Natural killer cell treated with Interleukin-12 subunit alpha and Interleukin-12 subunit beta and Interleukin-15 and Interleukin-18, amount 100 ng/mL, for 72 hours (primary cell): ENCODE measurements at regions not wholly inside any gene's neighbourhood (a gene's known extent, or its start where the extent isn't known, plus 50 kb on each side); places are given as distances from the start of the nearest gene placed in this dataset.
A peak's percentile ranks its signal among the peaks of the same experiment; 100 is the strongest.
"Not testable (repeated sequence)": the region's sequence is repeated elsewhere in the genome, so short reads cannot be mapped to it uniquely, and the experiment has no call there.

Source experiments
- ATAC-seq, 2 donors: fragments of 150-1000 bp; cut with Tn5 transposase in 1 of 2; sonication (Bioruptor Pico), chemical (Tn5 transposase) in 1 of 2; 2 replicates each; pipeline ENCODE4 v1.10.0; 2021
- DNase-seq: peaks from one replicate; pipeline ENCODE4 v3.0.0; 2022; ENCODE audit warnings: low spot score
- H3K27ac Mint-ChIP-seq, 2 donors: 1 replicate in 1 of 2; 2 replicates in 1 of 2; pipeline ENCODE4 v1.8.0; 2022; ENCODE audit warnings: mixed read lengths in 2 of 2, mild to moderate bottlenecking in 1 of 2, moderate library complexity in 1 of 2
- H3K27me3 Mint-ChIP-seq, 2 donors: 1 replicate in 1 of 2; 2 replicates in 1 of 2; pipeline ENCODE4 v1.8.0; 2022; ENCODE audit warnings: mixed read lengths in 2 of 2
- H3K36me3 Mint-ChIP-seq: one replicate; pipeline ENCODE4 v1.8.0; 2022; ENCODE audit warnings: mixed read lengths
- H3K4me1 Mint-ChIP-seq, 2 donors: 1 replicate in 1 of 2; 2 replicates in 1 of 2; pipeline ENCODE4 v1.8.0; 2022; ENCODE audit warnings: low read depth in 2 of 2, mixed read lengths in 2 of 2, mild to moderate bottlenecking in 1 of 2
- H3K4me3 Mint-ChIP-seq: one replicate; pipeline ENCODE4 v1.8.0; 2022; ENCODE audit warnings: mixed read lengths
- H3K9me3 Mint-ChIP-seq: 2 replicates; pipeline ENCODE4 v1.8.0; 2022; ENCODE audit warnings: mixed read lengths

DNA sequence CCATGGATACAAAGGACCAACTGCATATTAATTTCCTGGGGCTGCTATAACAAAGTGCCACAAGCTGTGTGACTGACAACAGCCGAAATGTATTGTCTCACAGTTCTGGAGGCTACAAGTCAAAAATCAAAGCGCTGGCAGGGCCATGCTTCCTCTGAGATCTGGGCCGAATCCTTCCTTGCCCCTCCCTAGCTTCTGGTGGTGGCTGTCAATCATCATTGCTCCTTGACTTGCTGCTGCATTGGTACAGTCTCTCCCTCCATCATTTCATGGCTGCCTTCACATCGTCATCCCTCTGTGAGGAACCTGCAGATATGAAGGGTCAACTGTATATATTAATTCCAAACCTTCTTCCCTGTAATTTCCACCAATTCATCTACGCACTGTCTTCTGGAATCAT lies 118.3 kb downstream of the EXOC5 start:
- Mint-ChIP-seq H3K27ac (no peak overlapping the region), H3K36me3 (no peaks in the 10 kb centered on the region), H3K4me3 (no peak overlapping the region), H3K9me3 (no peaks in the 10 kb centered on the region), H3K27me3 (peaks cover 7 to 21% of the 10 kb centered on the region in 2 donors), H3K4me1 (no peaks in the 10 kb centered on the region)
- ATAC-seq, result no peak
- DNase-seq, result no peak

- Mint-ChIP-seq H3K4me1 (no peaks in the 10 kb centered on the region), H3K4me3 (no peak overlapping the region), H3K27me3 (peaks cover 11 to 24% of the 10 kb centered on the region in 2 donors), H3K9me3 (no peaks in the 10 kb centered on the region), H3K36me3 (no peaks in the 10 kb centered on the region), H3K27ac (no peak overlapping the region)
- DNase-seq, result no peak
- no peak for ATAC-seq
Measured at GRCh38 chr14:57139173-57139572, 129.5 kb downstream of the EXOC5 start.

DNA sequence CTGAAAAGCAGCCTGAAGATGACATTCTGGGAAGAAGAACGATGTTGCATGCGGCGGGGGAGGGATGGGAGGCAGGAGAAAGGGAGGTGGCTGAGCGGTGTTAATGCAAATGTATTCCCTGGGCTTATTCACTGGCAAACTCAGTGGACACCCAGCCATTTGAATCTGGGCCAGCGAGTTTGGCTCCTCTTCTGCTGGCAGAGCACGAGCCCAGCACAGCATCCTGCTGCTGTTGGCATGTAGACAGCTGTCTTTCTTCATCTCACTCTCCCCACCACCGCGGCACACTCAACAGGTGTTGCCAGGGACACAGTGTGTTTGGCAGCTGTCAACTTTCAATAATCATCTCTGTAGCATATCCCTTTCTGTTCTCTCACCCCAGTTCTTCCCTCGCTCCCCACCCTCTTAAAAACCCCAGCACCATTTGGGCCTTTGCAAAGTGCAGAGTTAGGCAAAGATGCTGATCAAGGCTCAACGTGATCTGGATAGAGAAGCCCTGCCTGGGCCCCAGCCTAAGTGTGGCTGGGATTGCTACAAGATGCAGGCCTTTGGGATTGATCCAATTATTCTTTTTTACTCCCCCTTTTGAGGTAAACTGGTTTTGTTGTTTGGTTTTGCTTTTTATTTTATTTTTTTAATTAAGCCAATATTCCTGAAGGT lies 131.9 kb downstream of the EXOC5 start:
- no peaks in the 10 kb centered on the region for H3K4me1 Mint-ChIP-seq
- no peak overlapping the region for H3K27ac Mint-ChIP-seq
- peaks cover 9 to 13% of the 10 kb centered on the region in 2 donors for H3K27me3 Mint-ChIP-seq
- no peaks in the 10 kb centered on the region for H3K36me3 Mint-ChIP-seq
- no peak for ATAC-seq
- H3K4me3 Mint-ChIP-seq, result no peak overlapping the region
- H3K9me3 Mint-ChIP-seq, result no peaks in the 10 kb centered on the region
- DNase-seq, result no peak

- H3K4me1 Mint-ChIP-seq, H3K27ac Mint-ChIP-seq, ATAC-seq: not testable (repeated sequence)
Measured at GRCh38 chr14:57127809-57128208, 140.9 kb downstream of the EXOC5 start.

DNA sequence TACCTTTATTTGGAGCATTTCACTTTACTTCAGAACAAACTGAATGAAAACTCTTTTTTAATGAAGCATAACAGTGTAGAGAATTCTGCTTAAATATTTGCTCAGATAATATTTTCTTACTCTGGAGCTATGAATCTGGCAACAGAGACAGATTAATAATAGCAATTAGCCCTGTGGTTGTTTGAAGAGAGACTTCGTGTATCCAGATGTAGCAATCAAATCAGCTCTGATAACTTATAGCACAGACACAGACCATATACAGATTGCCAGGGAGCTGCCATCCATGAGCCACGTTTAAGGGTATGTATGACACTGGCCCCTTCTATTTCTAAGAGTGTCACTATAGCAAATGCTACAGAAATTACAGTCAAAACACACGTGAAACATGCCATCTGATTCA lies 146.6 kb downstream of the EXOC5 start:
- no peaks in the 10 kb centered on the region for H3K4me1 Mint-ChIP-seq
- no peak overlapping the region for H3K4me3 Mint-ChIP-seq
- no peaks in the 10 kb centered on the region for H3K9me3 Mint-ChIP-seq
- H3K27me3 Mint-ChIP-seq, result no peaks in the 10 kb centered on the region
- DNase-seq (no peak), ATAC-seq (no peak)
- H3K36me3 Mint-ChIP-seq, result no peaks in the 10 kb centered on the region
- H3K27ac Mint-ChIP-seq, result no peak overlapping the region

More at GRCh38 chr14:57127809-57128208, 140.9 kb downstream of the EXOC5 start:
- H3K9me3 Mint-ChIP-seq, H3K36me3 Mint-ChIP-seq, H3K27me3 Mint-ChIP-seq, DNase-seq, H3K4me3 Mint-ChIP-seq: not testable (repeated sequence)

DNA sequence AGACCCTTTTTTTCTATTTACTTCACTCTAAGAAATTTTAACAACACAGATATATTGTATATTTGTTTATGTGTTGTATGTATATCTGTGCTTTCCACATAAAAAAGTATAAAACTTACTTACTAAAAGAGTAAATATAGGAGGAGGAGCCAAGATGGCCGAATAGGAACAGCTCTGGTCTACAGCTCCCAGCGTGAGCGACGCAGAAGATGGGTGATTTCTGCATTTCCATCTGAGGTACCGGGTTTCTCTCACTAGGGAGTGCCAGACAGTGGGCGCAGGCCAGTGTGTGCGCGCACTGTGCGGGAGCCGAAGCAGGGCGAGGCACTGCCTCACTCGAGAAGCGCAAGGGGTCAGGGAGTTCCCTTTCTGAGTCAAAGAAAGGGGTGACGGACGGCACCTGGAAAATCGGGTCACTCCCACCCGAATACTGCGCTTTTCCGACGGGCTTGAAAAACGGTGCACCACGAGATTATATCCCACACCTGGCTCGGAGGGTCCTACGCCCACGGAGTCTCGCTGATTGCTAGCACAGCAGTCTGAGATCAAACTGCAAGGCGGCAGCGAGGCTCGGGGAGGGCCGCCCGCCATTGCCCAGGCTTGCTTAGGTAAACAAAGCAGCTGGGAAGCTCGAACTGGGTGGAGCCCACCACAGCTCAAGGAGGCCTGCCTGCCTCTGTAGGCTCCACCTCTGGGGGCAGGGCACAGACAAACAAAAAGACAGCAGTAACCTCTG lies 156.5 kb downstream of the EXOC5 start:
- not testable (repeated sequence) for DNase-seq, H3K4me3 Mint-ChIP-seq, H3K36me3 Mint-ChIP-seq, H3K27me3 Mint-ChIP-seq, H3K4me1 Mint-ChIP-seq, H3K27ac Mint-ChIP-seq, ATAC-seq
- H3K9me3 Mint-ChIP-seq, result peaks cover 14% of the 10 kb centered on the region

DNA sequence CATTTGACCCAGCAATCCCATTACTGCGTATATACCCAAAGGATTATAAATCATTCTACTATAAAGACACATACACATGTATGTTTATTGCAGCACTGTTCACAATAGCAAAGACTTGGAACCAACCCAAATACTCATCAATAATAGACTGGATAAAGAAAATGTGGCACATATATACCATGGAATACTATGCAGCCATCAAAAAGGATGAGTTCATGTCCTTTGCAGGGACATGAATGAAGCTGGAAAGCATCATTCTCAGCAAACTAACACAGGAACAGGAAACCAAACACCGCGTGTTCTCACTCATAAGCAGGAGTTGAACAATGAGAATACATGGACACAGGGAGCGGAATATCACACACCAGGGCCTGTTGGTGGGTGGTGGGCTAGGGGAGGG lies 158.3 kb downstream of the EXOC5 start:
- not testable (repeated sequence) for H3K36me3 Mint-ChIP-seq, H3K27me3 Mint-ChIP-seq, H3K4me3 Mint-ChIP-seq, DNase-seq, H3K27ac Mint-ChIP-seq, H3K4me1 Mint-ChIP-seq, ATAC-seq
- peaks cover 14% of the 10 kb centered on the region for H3K9me3 Mint-ChIP-seq

DNA sequence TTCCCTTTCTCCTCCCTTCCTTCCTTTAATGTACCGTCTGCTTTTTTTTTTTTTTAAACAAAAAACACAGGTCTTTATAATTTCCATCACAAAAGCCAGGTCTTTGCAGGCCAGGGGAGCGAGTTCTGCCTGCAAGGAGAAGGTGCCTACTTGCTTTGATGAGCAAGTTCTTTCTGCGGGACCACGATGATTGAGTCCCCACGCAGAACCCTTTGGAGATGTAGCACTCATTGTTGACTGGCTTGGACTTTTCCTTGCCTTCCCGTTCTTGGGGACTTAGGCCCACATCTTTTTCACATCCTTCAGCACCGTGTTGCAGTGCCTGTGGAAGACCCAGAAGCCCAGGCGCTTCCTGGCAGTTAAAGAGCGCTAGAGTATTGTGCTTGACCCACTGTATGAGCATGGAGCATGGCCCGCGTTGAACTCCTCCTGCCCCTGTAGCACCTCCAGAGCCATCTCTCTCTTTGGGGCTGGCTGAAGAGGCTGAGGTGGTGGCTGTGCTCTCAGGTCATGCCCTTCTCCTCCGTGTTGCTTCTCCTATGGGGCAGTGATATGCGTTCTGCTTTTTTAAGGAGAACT lies 177.6 kb downstream of the EXOC5 start:
- Mint-ChIP-seq H3K9me3 (peaks cover 4% of the 10 kb centered on the region), H3K27ac (no peak overlapping the region), H3K4me3 (no peak overlapping the region), H3K4me1 (peaks cover 0 to 2% of the 10 kb centered on the region in 2 donors), H3K36me3 (no peaks in the 10 kb centered on the region), H3K27me3 (peaks cover 0 to 2% of the 10 kb centered on the region in 2 donors)
- DNase-seq, result no peak
- ATAC-seq, result no peak

GRCh38 chr14:57089901-57090300 lies 178.8 kb downstream of the EXOC5 start:
- ATAC-seq (no peak), DNase-seq (no peak)
- no peak overlapping the region for H3K27ac Mint-ChIP-seq
- no peak overlapping the region for H3K4me3 Mint-ChIP-seq
- H3K4me1 Mint-ChIP-seq, result peaks cover 0 to 2% of the 10 kb centered on the region in 2 donors
- H3K36me3 Mint-ChIP-seq, result no peaks in the 10 kb centered on the region
- peaks cover under 1% of the 10 kb centered on the region for H3K9me3 Mint-ChIP-seq
- H3K27me3 Mint-ChIP-seq, result peaks cover 0 to 2% of the 10 kb centered on the region in 2 donors

DNA sequence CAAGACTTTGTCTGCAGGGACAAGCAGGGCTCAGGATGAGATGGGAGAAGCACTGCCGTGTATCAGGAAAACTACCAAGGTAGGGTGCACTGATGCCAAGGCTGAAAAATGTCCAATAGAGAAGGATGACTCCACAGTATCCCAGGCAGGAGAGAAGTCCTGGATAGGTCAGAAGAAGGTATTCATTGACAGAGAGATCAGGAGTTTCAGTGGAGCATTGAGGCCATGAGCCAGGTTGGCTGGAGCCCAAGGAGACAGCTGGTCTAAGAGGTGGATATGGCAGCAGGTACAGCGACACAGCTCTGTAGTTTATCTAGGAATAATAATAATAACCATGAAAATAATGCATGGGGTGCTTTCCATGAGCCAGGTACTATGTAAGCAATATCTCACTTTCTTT lies 180.9 kb downstream of the EXOC5 start:
- DNase-seq, result no peak
- H3K4me3 Mint-ChIP-seq, result no peak overlapping the region
- H3K27ac Mint-ChIP-seq, result no peak overlapping the region
- ATAC-seq, result peak in 1 of 2 donors; percentile 6
- H3K27me3 Mint-ChIP-seq, result peaks cover 3 to 8% of the 10 kb centered on the region in 2 donors
- H3K9me3 Mint-ChIP-seq, result no peaks in the 10 kb centered on the region
- peaks cover 0 to 2% of the 10 kb centered on the region in 2 donors for H3K4me1 Mint-ChIP-seq
- H3K36me3 Mint-ChIP-seq, result no peaks in the 10 kb centered on the region

GRCh38 chr14:57086271-57087162 lies 182.2 kb downstream of the EXOC5 start:
- H3K4me1 Mint-ChIP-seq, result peaks cover 0 to 2% of the 10 kb centered on the region in 2 donors
- H3K4me3 Mint-ChIP-seq, result no peak overlapping the region
- DNase-seq (no peak), ATAC-seq (no peak)
- H3K36me3 Mint-ChIP-seq, result no peaks in the 10 kb centered on the region
- no peak overlapping the region for H3K27ac Mint-ChIP-seq
- H3K9me3 Mint-ChIP-seq, result no peaks in the 10 kb centered on the region
- peaks cover 5 to 17% of the 10 kb centered on the region in 2 donors for H3K27me3 Mint-ChIP-seq

- Mint-ChIP-seq H3K4me1 (peaks cover 0 to 2% of the 10 kb centered on the region in 2 donors), H3K27me3 (peaks cover 5 to 19% of the 10 kb centered on the region in 2 donors), H3K36me3 (no peaks in the 10 kb centered on the region), H3K4me3 (no peak overlapping the region), H3K9me3 (no peaks in the 10 kb centered on the region), H3K27ac (no peak overlapping the region)
- no peak for ATAC-seq
- DNase-seq, result no peak
Measured at GRCh38 chr14:57085801-57086200, 182.9 kb downstream of the EXOC5 start.

- peaks cover 0 to 2% of the 10 kb centered on the region in 2 donors for H3K4me1 Mint-ChIP-seq
- no peak overlapping the region for H3K4me3 Mint-ChIP-seq
- no peaks in the 10 kb centered on the region for H3K36me3 Mint-ChIP-seq
- H3K9me3 Mint-ChIP-seq, result no peaks in the 10 kb centered on the region
- DNase-seq, result no peak
- ATAC-seq, result no peak
- peaks cover 3 to 19% of the 10 kb centered on the region in 2 donors for H3K27me3 Mint-ChIP-seq
- no peak overlapping the region for H3K27ac Mint-ChIP-seq
Measured at GRCh38 chr14:57085043-57085442, 183.7 kb downstream of the EXOC5 start.
